K562 (cell line): ENCODE measurements at regions not wholly inside any gene's neighbourhood (a gene's known extent, or its start where the extent isn't known, plus 50 kb on each side); places are given as distances from the start of the nearest gene placed in this dataset.

Experiments
- E2F8 ChIP-seq: fragments of 450-650 bp; IDR thresholded peaks from 2 replicates; pipeline ENCODE4 v1.7.1; 2018; ENCODE audit warnings: mild to moderate bottlenecking, low read depth; ENCODE audit not compliant: partially characterized antibody
- HDAC2 ChIP-seq: fragments of 450-650 bp; IDR thresholded peaks from 2 replicates; pipeline ENCODE4 v1.6.1; 2016; ENCODE audit warnings: mild to moderate bottlenecking
- NR2C1 ChIP-seq, 2 experiments: fragments of 450-650 bp; IDR thresholded peaks; 2 replicates each; pipeline ENCODE4 v1.6.1; 2017; ENCODE audit warnings: mild to moderate bottlenecking in 2 of 2, antibody characterized with exemption in 1 of 2, inconsistent platforms in 1 of 2, missing compliant biosample characterization in 1 of 2, missing genetic modification characterization in 1 of 2
- TF ChIP-seq, protein P1 (sequence below): fragments of 250-450 bp; sonication (Bioruptor Pico); IDR thresholded peaks from 2 replicates; pipeline ENCODE4 v1.8.0; 2022; ENCODE audit warnings: inconsistent platforms
- TF ChIP-seq, protein P2 (sequence below): fragments of 450-650 bp; IDR thresholded peaks from 2 replicates; pipeline ENCODE4 v1.6.1; 2017; ENCODE audit warnings: antibody characterized with exemption, mild to moderate bottlenecking
- TF ChIP-seq, protein P3 (sequence below), 2 experiments: fragments of 200-800 bp in 1 of 2; sonication (Bioruptor generic) in 1 of 2; sonication (generic) in 1 of 2; formaldehyde crosslinking in 1 of 2; IDR thresholded peaks in 1 of 2; conservative IDR thresholded peaks in 1 of 2; 2 replicates each; pipeline versions ENCODE4 v1.5.0 to v1.6.1; 2016 to 2020; ENCODE audit warnings: missing compliant biosample characterization in 1 of 2, missing genetic modification characterization in 1 of 2, missing genetic modification reagents in 1 of 2

DNA sequence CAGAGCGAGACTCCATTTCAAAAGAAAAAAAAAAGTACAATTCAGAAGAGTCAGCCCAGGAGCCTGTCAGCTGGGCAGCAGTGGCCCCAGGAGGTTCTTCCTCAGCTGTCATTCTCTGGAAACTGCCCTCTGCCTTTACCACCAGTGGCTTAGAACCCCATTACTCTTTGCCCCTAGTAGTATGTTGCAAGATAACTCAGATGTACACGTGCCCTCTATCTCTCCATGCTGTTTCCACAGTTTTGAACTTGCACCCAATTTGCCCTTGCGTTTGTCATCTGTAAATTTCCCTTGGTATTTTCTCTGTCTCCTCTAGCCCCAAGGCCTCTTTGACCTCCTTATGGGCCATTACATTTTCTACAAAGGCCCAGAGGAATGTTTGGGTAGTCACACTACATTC is 56.7 kb upstream of the PRKAR2B start (continued):
- TF ChIP-seq, protein P1, sequence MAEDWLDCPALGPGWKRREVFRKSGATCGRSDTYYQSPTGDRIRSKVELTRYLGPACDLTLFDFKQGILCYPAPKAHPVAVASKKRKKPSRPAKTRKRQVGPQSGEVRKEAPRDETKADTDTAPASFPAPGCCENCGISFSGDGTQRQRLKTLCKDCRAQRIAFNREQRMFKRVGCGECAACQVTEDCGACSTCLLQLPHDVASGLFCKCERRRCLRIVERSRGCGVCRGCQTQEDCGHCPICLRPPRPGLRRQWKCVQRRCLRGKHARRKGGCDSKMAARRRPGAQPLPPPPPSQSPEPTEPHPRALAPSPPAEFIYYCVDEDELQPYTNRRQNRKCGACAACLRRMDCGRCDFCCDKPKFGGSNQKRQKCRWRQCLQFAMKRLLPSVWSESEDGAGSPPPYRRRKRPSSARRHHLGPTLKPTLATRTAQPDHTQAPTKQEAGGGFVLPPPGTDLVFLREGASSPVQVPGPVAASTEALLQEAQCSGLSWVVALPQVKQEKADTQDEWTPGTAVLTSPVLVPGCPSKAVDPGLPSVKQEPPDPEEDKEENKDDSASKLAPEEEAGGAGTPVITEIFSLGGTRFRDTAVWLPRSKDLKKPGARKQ: no peak
- TF ChIP-seq NR2C1 (IDR thresholded peaks at IDR 0.05): no peak
- TF ChIP-seq NR2C1 (tag; IDR thresholded peaks at IDR 0.05): peak; percentile 19; the same call in 1 of the 2 replicates
- TF ChIP-seq, protein P2, sequence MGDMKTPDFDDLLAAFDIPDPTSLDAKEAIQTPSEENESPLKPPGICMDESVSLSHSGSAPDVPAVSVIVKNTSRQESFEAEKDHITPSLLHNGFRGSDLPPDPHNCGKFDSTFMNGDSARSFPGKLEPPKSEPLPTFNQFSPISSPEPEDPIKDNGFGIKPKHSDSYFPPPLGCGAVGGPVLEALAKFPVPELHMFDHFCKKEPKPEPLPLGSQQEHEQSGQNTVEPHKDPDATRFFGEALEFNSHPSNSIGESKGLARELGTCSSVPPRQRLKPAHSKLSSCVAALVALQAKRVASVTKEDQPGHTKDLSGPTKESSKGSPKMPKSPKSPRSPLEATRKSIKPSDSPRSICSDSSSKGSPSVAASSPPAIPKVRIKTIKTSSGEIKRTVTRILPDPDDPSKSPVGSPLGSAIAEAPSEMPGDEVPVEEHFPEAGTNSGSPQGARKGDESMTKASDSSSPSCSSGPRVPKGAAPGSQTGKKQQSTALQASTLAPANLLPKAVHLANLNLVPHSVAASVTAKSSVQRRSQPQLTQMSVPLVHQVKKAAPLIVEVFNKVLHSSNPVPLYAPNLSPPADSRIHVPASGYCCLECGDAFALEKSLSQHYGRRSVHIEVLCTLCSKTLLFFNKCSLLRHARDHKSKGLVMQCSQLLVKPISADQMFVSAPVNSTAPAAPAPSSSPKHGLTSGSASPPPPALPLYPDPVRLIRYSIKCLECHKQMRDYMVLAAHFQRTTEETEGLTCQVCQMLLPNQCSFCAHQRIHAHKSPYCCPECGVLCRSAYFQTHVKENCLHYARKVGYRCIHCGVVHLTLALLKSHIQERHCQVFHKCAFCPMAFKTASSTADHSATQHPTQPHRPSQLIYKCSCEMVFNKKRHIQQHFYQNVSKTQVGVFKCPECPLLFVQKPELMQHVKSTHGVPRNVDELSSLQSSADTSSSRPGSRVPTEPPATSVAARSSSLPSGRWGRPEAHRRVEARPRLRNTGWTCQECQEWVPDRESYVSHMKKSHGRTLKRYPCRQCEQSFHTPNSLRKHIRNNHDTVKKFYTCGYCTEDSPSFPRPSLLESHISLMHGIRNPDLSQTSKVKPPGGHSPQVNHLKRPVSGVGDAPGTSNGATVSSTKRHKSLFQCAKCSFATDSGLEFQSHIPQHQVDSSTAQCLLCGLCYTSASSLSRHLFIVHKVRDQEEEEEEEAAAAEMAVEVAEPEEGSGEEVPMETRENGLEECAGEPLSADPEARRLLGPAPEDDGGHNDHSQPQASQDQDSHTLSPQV: peak; percentile 37; the same call in 1 of the 2 replicates
- TF ChIP-seq, protein P3, sequence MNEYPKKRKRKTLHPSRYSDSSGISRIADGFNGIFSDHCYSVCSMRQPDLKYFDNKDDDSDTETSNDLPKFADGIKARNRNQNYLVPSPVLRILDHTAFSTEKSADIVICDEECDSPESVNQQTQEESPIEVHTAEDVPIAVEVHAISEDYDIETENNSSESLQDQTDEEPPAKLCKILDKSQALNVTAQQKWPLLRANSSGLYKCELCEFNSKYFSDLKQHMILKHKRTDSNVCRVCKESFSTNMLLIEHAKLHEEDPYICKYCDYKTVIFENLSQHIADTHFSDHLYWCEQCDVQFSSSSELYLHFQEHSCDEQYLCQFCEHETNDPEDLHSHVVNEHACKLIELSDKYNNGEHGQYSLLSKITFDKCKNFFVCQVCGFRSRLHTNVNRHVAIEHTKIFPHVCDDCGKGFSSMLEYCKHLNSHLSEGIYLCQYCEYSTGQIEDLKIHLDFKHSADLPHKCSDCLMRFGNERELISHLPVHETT (CRISPR knock-in tag; conservative IDR thresholded peaks at IDR 0.05 in 1 of 2, IDR thresholded peaks at IDR 0.05 in 1 of 2): peak in 1 of 2 experiments; percentile 49; a peak in 2 of 4 replicates
- 0 out of 2 replicates have a peak, but pooled peaks have one; percentile 38 for TF ChIP-seq HDAC2
- TF ChIP-seq E2F8: no peak
